ENCODE measurements at regions not wholly inside any gene's neighbourhood (a gene's known extent, or its start where the extent isn't known, plus 50 kb on each side); places are given as distances from the start of the nearest gene placed in this dataset.

DNA sequence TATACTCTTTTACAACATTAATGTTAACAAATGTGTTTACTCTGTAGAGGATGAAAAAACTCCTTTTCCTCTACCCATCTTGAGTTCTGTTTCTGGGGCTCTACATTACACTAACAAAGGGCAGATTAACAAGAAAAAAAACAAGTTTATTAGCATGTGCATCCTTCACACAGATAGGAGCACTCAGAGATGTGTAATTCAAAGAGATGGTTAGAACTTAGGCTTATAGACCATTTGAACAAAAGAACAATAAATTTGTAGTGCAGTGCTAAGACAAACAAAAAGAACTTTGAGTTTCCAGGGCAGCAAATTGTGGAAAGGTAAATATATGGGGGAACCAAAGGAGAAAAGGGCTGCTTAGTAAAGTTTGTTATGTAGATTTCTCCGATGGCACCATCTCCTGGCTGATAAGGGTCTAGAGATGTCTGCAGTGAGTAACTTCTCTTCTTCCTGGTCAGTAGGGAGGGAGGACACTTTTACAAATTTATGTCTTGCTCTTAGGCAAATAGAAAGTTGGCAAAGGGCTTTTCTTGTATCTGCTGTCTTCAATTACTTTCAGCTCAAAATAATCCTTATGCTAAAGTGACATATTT, 1249.9 kb upstream of the TENM3 start:
- Histone ChIP-seq H3K27me3 (replicated peaks; ENCODE audit: insufficient read depth, low read depth, low read length, poor library complexity) (no peaks in the 10 kb centered on the region), H3K4me3 (ENCODE audit: low read depth, low read length, poor library complexity, severe bottlenecking) (no peak overlapping the region), H3K27ac (ENCODE audit: low read depth, low read length, poor library complexity, severe bottlenecking) (no peak overlapping the region), H3K9me3 (ENCODE audit: low read depth, low read length, poor library complexity, severe bottlenecking) (no peaks in the 10 kb centered on the region), H3K4me1 (ENCODE audit: insufficient read depth, low read length, poor library complexity, severe bottlenecking) (no peaks in the 10 kb centered on the region), H3K36me3 (ENCODE audit: insufficient read depth, low read length, poor library complexity, severe bottlenecking) (no peaks in the 10 kb centered on the region)
- intact Hi-C loops (cut with micrococcal nuclease; ENCODE audit: unreplicated experiment), result no loop called here
- CTCF ChIA-PET, result no interaction called here
- TF ChIP-seq, protein P1, sequence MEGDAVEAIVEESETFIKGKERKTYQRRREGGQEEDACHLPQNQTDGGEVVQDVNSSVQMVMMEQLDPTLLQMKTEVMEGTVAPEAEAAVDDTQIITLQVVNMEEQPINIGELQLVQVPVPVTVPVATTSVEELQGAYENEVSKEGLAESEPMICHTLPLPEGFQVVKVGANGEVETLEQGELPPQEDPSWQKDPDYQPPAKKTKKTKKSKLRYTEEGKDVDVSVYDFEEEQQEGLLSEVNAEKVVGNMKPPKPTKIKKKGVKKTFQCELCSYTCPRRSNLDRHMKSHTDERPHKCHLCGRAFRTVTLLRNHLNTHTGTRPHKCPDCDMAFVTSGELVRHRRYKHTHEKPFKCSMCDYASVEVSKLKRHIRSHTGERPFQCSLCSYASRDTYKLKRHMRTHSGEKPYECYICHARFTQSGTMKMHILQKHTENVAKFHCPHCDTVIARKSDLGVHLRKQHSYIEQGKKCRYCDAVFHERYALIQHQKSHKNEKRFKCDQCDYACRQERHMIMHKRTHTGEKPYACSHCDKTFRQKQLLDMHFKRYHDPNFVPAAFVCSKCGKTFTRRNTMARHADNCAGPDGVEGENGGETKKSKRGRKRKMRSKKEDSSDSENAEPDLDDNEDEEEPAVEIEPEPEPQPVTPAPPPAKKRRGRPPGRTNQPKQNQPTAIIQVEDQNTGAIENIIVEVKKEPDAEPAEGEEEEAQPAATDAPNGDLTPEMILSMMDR (conservative IDR thresholded peaks at IDR 0.05; ENCODE audit: low read depth, low read length), result no peak
- TF ChIP-seq EZH2 (IDR thresholded peaks at IDR 0.05; ENCODE audit: borderline replicate concordance, low read depth, low read length, poor library complexity, severe bottlenecking), result no peak
- no peak for DNase-seq (ENCODE audit: low spot score)
- POLR2A ChIA-PET (ENCODE audit: low non-redundant PET), result no interaction called here
- no TSS peak for BruUV-seq (replicated peaks)

DNA sequence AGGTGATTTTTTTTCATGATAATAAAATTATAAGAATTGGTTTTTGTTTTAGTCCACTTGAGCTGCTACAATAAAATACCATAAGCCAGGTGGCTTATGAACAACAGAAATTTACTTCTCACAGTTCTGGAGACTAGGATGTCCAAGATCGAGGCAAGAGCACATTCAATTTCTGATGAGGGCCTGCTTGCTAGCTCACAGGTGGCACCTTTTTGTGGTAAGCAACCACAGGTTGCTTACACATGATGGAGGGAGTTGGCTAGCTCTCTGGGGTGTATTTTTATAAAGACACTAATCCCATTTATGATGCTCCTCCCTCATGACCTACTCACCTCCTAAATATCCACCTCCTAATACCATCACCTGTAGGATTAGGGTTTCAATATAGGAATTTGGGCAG, 1248.5 kb upstream of the TENM3 start:
- Histone ChIP-seq H3K4me3 (ENCODE audit: low read depth, low read length, poor library complexity, severe bottlenecking) (no peak overlapping the region), H3K4me1 (ENCODE audit: insufficient read depth, low read length, poor library complexity, severe bottlenecking) (no peaks in the 10 kb centered on the region), H3K27me3 (replicated peaks; ENCODE audit: insufficient read depth, low read depth, low read length, poor library complexity) (no peaks in the 10 kb centered on the region), H3K27ac (ENCODE audit: low read depth, low read length, poor library complexity, severe bottlenecking) (no peak overlapping the region), H3K9me3 (ENCODE audit: low read depth, low read length, poor library complexity, severe bottlenecking) (no peaks in the 10 kb centered on the region), H3K36me3 (ENCODE audit: insufficient read depth, low read length, poor library complexity, severe bottlenecking) (no peaks in the 10 kb centered on the region)
- no peak for DNase-seq (ENCODE audit: low spot score)
- intact Hi-C loops (cut with micrococcal nuclease; ENCODE audit: unreplicated experiment), result no loop called here
- BruUV-seq (replicated peaks), result no TSS peak
- no peak for TF ChIP-seq EZH2 (IDR thresholded peaks at IDR 0.05; ENCODE audit: borderline replicate concordance, low read depth, low read length, poor library complexity, severe bottlenecking)
- TF ChIP-seq, protein P1 (conservative IDR thresholded peaks at IDR 0.05; ENCODE audit: low read depth, low read length), result no peak
- ChIA-PET POLR2A (ENCODE audit: low non-redundant PET) (no interaction called here), CTCF (no interaction called here)

DNA sequence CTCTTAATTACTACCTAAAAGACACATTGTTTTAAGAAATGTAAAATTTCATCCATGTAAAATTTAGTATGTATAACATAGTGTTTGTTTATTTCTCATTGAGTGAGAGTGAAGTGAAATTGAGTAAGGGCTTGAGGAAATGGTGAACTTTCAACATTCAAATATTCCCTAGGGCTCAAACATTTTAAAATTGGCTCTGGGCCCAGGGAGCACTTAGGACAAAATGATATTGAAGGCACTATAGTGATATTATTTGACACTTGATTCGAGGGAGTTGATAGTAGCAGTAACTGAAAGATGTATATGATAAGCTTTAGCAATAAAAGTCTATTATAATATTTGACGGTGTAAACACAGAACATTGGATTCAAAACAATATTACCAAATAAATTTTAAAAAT, 1244.0 kb upstream of the TENM3 start:
- H3K27me3 ChIP-seq (replicated peaks; ENCODE audit: insufficient read depth, low read depth, low read length, poor library complexity), result no peaks in the 10 kb centered on the region
- intact Hi-C loops (cut with micrococcal nuclease; ENCODE audit: unreplicated experiment), result no loop called here
- DNase-seq (ENCODE audit: low spot score), result peak; percentile 41
- ChIA-PET CTCF (no interaction called here), POLR2A (ENCODE audit: low non-redundant PET) (no interaction called here)
- H3K4me1 ChIP-seq (ENCODE audit: insufficient read depth, low read length, poor library complexity, severe bottlenecking), result no peaks in the 10 kb centered on the region
- no peaks in the 10 kb centered on the region for H3K9me3 ChIP-seq (ENCODE audit: low read depth, low read length, poor library complexity, severe bottlenecking)
- H3K27ac ChIP-seq (ENCODE audit: low read depth, low read length, poor library complexity, severe bottlenecking), result no peak overlapping the region
- no peak overlapping the region for H3K4me3 ChIP-seq (ENCODE audit: low read depth, low read length, poor library complexity, severe bottlenecking)
- H3K36me3 ChIP-seq (ENCODE audit: insufficient read depth, low read length, poor library complexity, severe bottlenecking), result no peaks in the 10 kb centered on the region
- no TSS peak for BruUV-seq (replicated peaks)
- TF ChIP-seq EZH2 (IDR thresholded peaks at IDR 0.05; ENCODE audit: borderline replicate concordance, low read depth, low read length, poor library complexity, severe bottlenecking), result no peak
- TF ChIP-seq, protein P1 (conservative IDR thresholded peaks at IDR 0.05; ENCODE audit: low read depth, low read length), result no peak
